CD4-positive, CD25-positive, alpha-beta regulatory T cell (primary cell): ENCODE measurements at regions not wholly inside any gene's neighbourhood (a gene's known extent, or its start where the extent isn't known, plus 50 kb on each side); places are given as distances from the start of the nearest gene placed in this dataset.
"Not testable (repeated sequence)": the region's sequence is repeated elsewhere in the genome, so short reads cannot be mapped to it uniquely, and the experiment has no call there.

ENCODE experiments used
- ATAC-seq, 2 donors: fragments of 150-1000 bp; cut with Tn5 transposase; one replicate each; pipeline ENCODE4 v1.10.0; 2021; ENCODE audit warnings: low read depth in 2 of 2, moderate number of reproducible peaks in 2 of 2, moderate library complexity in 1 of 2
- DNase-seq, 3 donors: peaks; one replicate each; pipeline versions ENCODE4 v3.0.0 to v3.0.0-alpha.2; 2012 to 2022; ENCODE audit warnings: mixed read lengths in 1 of 3
- H3K27ac ChIP-seq: one replicate; pipeline ENCODE4 v1.7.0; 2013; ENCODE audit warnings: mild to moderate bottlenecking, low read length; ENCODE audit not compliant: insufficient read depth, poor library complexity, severe bottlenecking
- H3K27me3 ChIP-seq: one replicate; pipeline ENCODE4 v1.7.0; 2013; ENCODE audit warnings: low read length; ENCODE audit not compliant: control insufficient read depth, insufficient read depth
- H3K36me3 ChIP-seq: one replicate; pipeline ENCODE4 v1.7.0; 2013; ENCODE audit warnings: mild to moderate bottlenecking, low read length, moderate library complexity; ENCODE audit not compliant: control insufficient read depth, insufficient read depth
- H3K4me1 ChIP-seq: 2 replicates; pipeline ENCODE4 v1.7.0; 2013; ENCODE audit warnings: mild to moderate bottlenecking, low read length; ENCODE audit not compliant: insufficient read depth, control insufficient read depth, poor library complexity, severe bottlenecking
- H3K4me3 ChIP-seq: one replicate; pipeline ENCODE4 v1.7.0; 2013; ENCODE audit warnings: low read depth, mild to moderate bottlenecking, low read length, moderate library complexity
- H3K9me3 ChIP-seq, 2 experiments: 1 replicate in 1 of 2; 2 replicates in 1 of 2; pipeline ENCODE4 v1.7.0; 2013; ENCODE audit warnings: low read length in 2 of 2, mild to moderate bottlenecking in 1 of 2, moderate library complexity in 1 of 2; ENCODE audit not compliant: control insufficient read depth in 2 of 2
- H3K27ac Mint-ChIP-seq, 3 donors: one replicate each; pipeline ENCODE4 v1.8.0; 2020 to 2022; ENCODE audit warnings: mild to moderate bottlenecking in 3 of 3, mixed read lengths in 3 of 3, moderate library complexity in 2 of 3
- H3K27me3 Mint-ChIP-seq: one replicate; pipeline ENCODE4 v1.8.0; 2022; ENCODE audit warnings: mild to moderate bottlenecking, mixed read lengths
- H3K36me3 Mint-ChIP-seq: one replicate; pipeline ENCODE4 v1.8.0; 2020; ENCODE audit warnings: mixed read lengths
- H3K4me1 Mint-ChIP-seq, 4 donors: one replicate each; pipeline ENCODE4 v1.8.0; 2020 to 2022; ENCODE audit warnings: mixed read lengths in 4 of 4, mild to moderate bottlenecking in 1 of 4
- H3K4me3 Mint-ChIP-seq, 4 donors: one replicate each; pipeline ENCODE4 v1.8.0; 2020 to 2022; ENCODE audit warnings: mild to moderate bottlenecking in 4 of 4, mixed read lengths in 4 of 4, moderate library complexity in 3 of 4
- H3K9me3 Mint-ChIP-seq, 7 donors: one replicate each; pipeline ENCODE4 v1.8.0; 2020 to 2022; ENCODE audit warnings: mixed read lengths in 7 of 7, mild to moderate bottlenecking in 3 of 7, moderate library complexity in 2 of 7

GRCh38 chr3:193915613-193916012, 220.3 kb upstream of the HES1 start:
- no peaks in the 10 kb centered on the region for H3K36me3 Mint-ChIP-seq
- H3K4me1 Mint-ChIP-seq: peaks cover 6 to 22% (median 7%) of the 10 kb centered on the region in 4 donors
- no peaks in the 10 kb centered on the region for H3K27me3 ChIP-seq
- no peaks in the 10 kb centered on the region for H3K36me3 ChIP-seq
- H3K27ac Mint-ChIP-seq: no peak overlapping the region
- H3K27me3 Mint-ChIP-seq: no peaks in the 10 kb centered on the region
- no peaks in the 10 kb centered on the region for H3K9me3 Mint-ChIP-seq
- H3K4me1 ChIP-seq: peaks cover 16% of the 10 kb centered on the region
- H3K27ac ChIP-seq: no peak overlapping the region
- no peak overlapping the region for H3K4me3 ChIP-seq
- H3K9me3 ChIP-seq: no peaks in the 10 kb centered on the region
- DNase-seq: no peak
- H3K4me3 Mint-ChIP-seq: no peak overlapping the region
- ATAC-seq: no peak

- H3K27ac Mint-ChIP-seq: no peak overlapping the region
- Histone ChIP-seq H3K4me1 (peaks cover under 1% of the 10 kb centered on the region), H3K4me3 (no peak overlapping the region), H3K27ac (no peak overlapping the region), H3K27me3 (no peaks in the 10 kb centered on the region), H3K9me3 (no peaks in the 10 kb centered on the region), H3K36me3 (no peaks in the 10 kb centered on the region)
- no peaks in the 10 kb centered on the region for H3K27me3 Mint-ChIP-seq
- peaks cover 0 to 7% (median under 1%) of the 10 kb centered on the region in 4 donors for H3K4me1 Mint-ChIP-seq
- ATAC-seq (no peak), DNase-seq (no peak)
- no peaks in the 10 kb centered on the region for H3K36me3 Mint-ChIP-seq
- H3K4me3 Mint-ChIP-seq: no peak overlapping the region
- no peaks in the 10 kb centered on the region for H3K9me3 Mint-ChIP-seq
Measured at GRCh38 chr3:193917158-193917557, 218.8 kb upstream of the HES1 start.

GRCh38 chr3:193921465-193921864, 214.5 kb upstream of the HES1 start:
- Histone ChIP-seq H3K4me3 (no peak overlapping the region), H3K9me3 (no peaks in the 10 kb centered on the region), H3K27me3 (no peaks in the 10 kb centered on the region), H3K27ac (no peak overlapping the region), H3K36me3 (no peaks in the 10 kb centered on the region), H3K4me1 (no peaks in the 10 kb centered on the region)
- DNase-seq (no peak), ATAC-seq (no peak)
- H3K4me1 Mint-ChIP-seq: no peaks in the 10 kb centered on the region
- H3K9me3 Mint-ChIP-seq: peaks cover 0 to 8% (median 3%) of the 10 kb centered on the region in 7 donors
- H3K27me3 Mint-ChIP-seq: peaks cover 4% of the 10 kb centered on the region
- no peak overlapping the region for H3K27ac Mint-ChIP-seq
- H3K4me3 Mint-ChIP-seq: no peak overlapping the region
- no peaks in the 10 kb centered on the region for H3K36me3 Mint-ChIP-seq

DNA sequence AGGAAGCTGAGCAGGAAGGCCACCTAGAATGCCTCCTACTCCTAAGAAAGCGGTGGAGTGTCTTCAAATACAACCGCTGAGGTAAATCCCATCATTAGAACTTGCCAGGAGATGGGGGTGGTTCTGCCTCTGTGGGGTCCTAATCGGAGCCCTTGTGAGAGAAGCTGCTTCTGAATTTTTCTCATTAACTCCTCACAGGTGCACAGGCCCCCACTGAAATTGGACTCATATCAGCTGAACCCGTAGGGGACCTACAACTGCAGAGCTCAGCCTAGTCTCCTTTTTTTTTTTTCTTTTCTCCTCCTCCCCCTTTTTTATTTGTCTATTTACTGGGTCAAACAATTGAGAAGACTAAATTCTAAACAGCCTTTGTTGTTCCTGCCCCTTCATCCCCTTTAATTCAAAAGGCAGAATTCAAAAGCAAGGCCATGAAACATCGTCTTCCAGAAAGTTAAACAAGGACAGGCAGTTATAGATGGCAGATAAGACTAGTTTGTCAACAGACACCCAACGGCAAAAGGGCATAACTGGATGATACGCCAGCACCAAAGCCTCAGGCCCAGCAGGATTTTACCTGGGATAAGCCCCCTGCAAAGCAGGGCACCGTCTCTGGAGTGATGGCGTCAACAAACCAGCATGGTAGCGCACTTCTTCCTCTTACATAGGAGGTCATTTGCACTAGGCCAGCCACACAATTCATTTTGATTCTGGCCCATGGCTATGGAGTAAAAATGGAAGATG, 213.7 kb upstream of the HES1 start:
- no peak overlapping the region for H3K4me3 Mint-ChIP-seq
- DNase-seq: no peak
- H3K36me3 ChIP-seq: no peaks in the 10 kb centered on the region
- H3K36me3 Mint-ChIP-seq: no peaks in the 10 kb centered on the region
- H3K9me3 Mint-ChIP-seq: peaks cover 0 to 8% (median 3%) of the 10 kb centered on the region in 7 donors
- no peak for ATAC-seq
- peaks cover 5% of the 10 kb centered on the region for H3K27me3 Mint-ChIP-seq
- H3K27ac Mint-ChIP-seq: no peak overlapping the region
- no peak overlapping the region for H3K27ac ChIP-seq
- H3K9me3 ChIP-seq: no peaks in the 10 kb centered on the region
- H3K4me3 ChIP-seq: no peak overlapping the region
- H3K4me1 Mint-ChIP-seq: no peaks in the 10 kb centered on the region
- H3K4me1 ChIP-seq: no peaks in the 10 kb centered on the region
- H3K27me3 ChIP-seq: no peaks in the 10 kb centered on the region

DNA sequence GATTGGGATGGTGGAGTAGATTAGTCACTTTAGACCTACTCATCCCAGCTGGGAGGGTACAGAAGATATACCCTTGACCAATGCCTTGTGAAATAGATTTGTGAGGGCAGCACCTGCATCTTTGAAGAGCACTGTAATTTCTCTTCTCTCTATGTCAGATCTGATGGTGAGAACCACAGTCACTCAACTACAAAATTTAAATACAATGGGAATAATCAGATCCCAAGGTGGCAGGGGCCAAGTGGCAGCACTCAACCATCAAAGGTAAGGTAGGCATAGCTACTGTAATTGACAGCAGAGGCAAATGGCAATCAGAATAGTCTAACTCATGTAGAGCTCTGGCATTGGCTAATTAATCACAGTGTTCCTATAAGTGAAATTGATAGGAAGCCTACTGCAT, 212.0 kb upstream of the HES1 start:
- not testable (repeated sequence) for H3K36me3 ChIP-seq, H3K4me1 Mint-ChIP-seq, H3K4me3 ChIP-seq, H3K27me3 ChIP-seq, H3K4me1 ChIP-seq, H3K4me3 Mint-ChIP-seq, ATAC-seq, H3K36me3 Mint-ChIP-seq, H3K27ac Mint-ChIP-seq, H3K27ac ChIP-seq, DNase-seq, H3K9me3 Mint-ChIP-seq, H3K9me3 ChIP-seq
- H3K27me3 Mint-ChIP-seq: peaks cover 13% of the 10 kb centered on the region

- not testable (repeated sequence) for H3K36me3 ChIP-seq, H3K4me1 Mint-ChIP-seq, H3K36me3 Mint-ChIP-seq, H3K27me3 ChIP-seq, H3K4me3 ChIP-seq, H3K9me3 ChIP-seq, H3K9me3 Mint-ChIP-seq, H3K27ac Mint-ChIP-seq, H3K4me1 ChIP-seq, ATAC-seq, H3K4me3 Mint-ChIP-seq, DNase-seq, H3K27ac ChIP-seq
- H3K27me3 Mint-ChIP-seq: peaks cover 21% of the 10 kb centered on the region
Measured at GRCh38 chr3:193926071-193926470, 209.9 kb upstream of the HES1 start.

GRCh38 chr3:193927413-193928206, 208.3 kb upstream of the HES1 start:
- H3K27ac ChIP-seq: not testable (repeated sequence)

More at GRCh38 chr3:193927413-193928206, 208.3 kb upstream of the HES1 start:
- not testable (repeated sequence) for H3K36me3 ChIP-seq, H3K9me3 Mint-ChIP-seq, H3K27me3 ChIP-seq, ATAC-seq, H3K4me1 Mint-ChIP-seq, H3K36me3 Mint-ChIP-seq, H3K27ac Mint-ChIP-seq, H3K4me3 Mint-ChIP-seq, DNase-seq, H3K9me3 ChIP-seq, H3K4me1 ChIP-seq, H3K4me3 ChIP-seq
- peaks cover 28% of the 10 kb centered on the region for H3K27me3 Mint-ChIP-seq
